Pancreas (tissue), 10 donors: ENCODE measurements at regions not wholly inside any gene's neighbourhood (a gene's known extent, or its start where the extent isn't known, plus 50 kb on each side); places are given as distances from the start of the nearest gene placed in this dataset.

Source experiments
- ATAC-seq, 4 donors: fragments of 200-7000 bp; cut with Tn5 transposase; one replicate each; pipeline versions ENCODE4 v1.8.0 to v1.9.1; 2020; ENCODE audit warnings: mild to moderate bottlenecking in 4 of 4, moderate library complexity in 4 of 4
- DNase-seq, 6 donors: peaks; one replicate each; pipeline ENCODE4 v3.0.0-alpha.2; 2020
- FAIRE-seq: peaks from 2 replicates; lab custom pipeline; 2012; peaks lifted over from hg19 to GRCh38; lab: Jason Lieb, UNC
- H3K27ac ChIP-seq, 4 donors: fragments of 200-600 bp; sonication (generic); 1 replicate in 3 of 4; 2 replicates in 1 of 4; pipeline versions ENCODE4 v1.5.0 to v1.8.0; 2020
- H3K27me3 ChIP-seq, 4 donors: fragments of 200-600 bp; one replicate each; pipeline ENCODE4 v1.8.0; 2021
- H3K36me3 ChIP-seq, 3 donors: fragments of 200-600 bp; sonication (generic) in 1 of 3; one replicate each; pipeline versions ENCODE4 v1.5.0 to v1.8.0; 2020 to 2021
- H3K4me1 ChIP-seq, 3 donors: fragments of 200-600 bp; one replicate each; pipeline ENCODE4 v1.8.0; 2021
- H3K4me3 ChIP-seq, 4 donors: fragments of 200-600 bp; sonication (generic) in 2 of 4; one replicate each; pipeline versions ENCODE4 v1.5.0 to v1.8.0; 2020 to 2021
- H3K9me3 ChIP-seq, 4 donors: fragments of 200-600 bp; one replicate each; pipeline ENCODE4 v1.8.0; 2021
- CTCF ChIP-seq, 4 donors: fragments of 200-600 bp; sonication (generic) in 3 of 4; IDR thresholded peaks; one replicate each; pipeline versions ENCODE4 v1.5.0 to v1.8.0; 2021; ENCODE audit warnings: antibody characterized with exemption in 4 of 4
- WGBS, 2 donors: extraction: QIAGEN DNeasy Blood & Tissue Kit; methylation state at CpG; one replicate each; pipeline ENCODE4 v1.1.7; 2013; 5-methylcytosine and 5-hydroxymethylcytosine counted together
- intact Hi-C, 3 donors: fragments of 100-400 bp; cut with DNase I; formaldehyde crosslinking; loops; one replicate each; pipeline versions ENCODE4 v1.11.1 to v1.14.2; 2022
- donor health status: healthy with polysubstance abuse.
- donor health status: DM: no; HTN: no; CAD: no; lungs with moderate emphysema.
- donor health status: DM: no; HTN: no; CAD: no.
- donor health status: control.
- donor health status: control.
- donor health status: Bipolar disorder and iron deficiency.
- donor health status: DM: yes; HTN: yes; CAD: no.
- donor health status: DM: no; HTN: no; CAD: no.
- donor health status: DM: no; HTN: no; CAD: no.
- donor health status: DM: yes; HTN: yes; CAD: no.

GRCh38 chr1:3963554-3963953 lies 63.5 kb upstream of the C1orf174 start:
- no peaks in the 10 kb centered on the region for H3K27me3 ChIP-seq
- ATAC-seq (no peak), FAIRE-seq (no peak), DNase-seq (no peak)
- H3K4me3 ChIP-seq, result no peak overlapping the region
- TF ChIP-seq CTCF (IDR thresholded peaks at IDR 0.05), result no peak
- WGBS, 2 donors, result 74 to 82% methylated on average over 9 of the region's 9 CpGs
- H3K27ac ChIP-seq, result no peak overlapping the region
- intact Hi-C loops, result no loop called here
- no peaks in the 10 kb centered on the region for H3K4me1 ChIP-seq
- no peaks in the 10 kb centered on the region for H3K9me3 ChIP-seq
- no peaks in the 10 kb centered on the region for H3K36me3 ChIP-seq

- intact Hi-C loops, result no loop called here
- Histone ChIP-seq H3K4me1 (no peaks in the 10 kb centered on the region), H3K9me3 (no peaks in the 10 kb centered on the region), H3K27ac (no peak overlapping the region), H3K27me3 (no peaks in the 10 kb centered on the region), H3K36me3 (no peaks in the 10 kb centered on the region), H3K4me3 (no peak overlapping the region)
- no peak for DNase-seq
- no peak for FAIRE-seq
- TF ChIP-seq CTCF (IDR thresholded peaks at IDR 0.05), result no peak
- 82 to 89% methylated on average over 6 of the region's 6 CpGs for WGBS, 2 donors
- ATAC-seq, result no peak
Measured at GRCh38 chr1:3965693-3966092, 65.6 kb upstream of the C1orf174 start.

DNA sequence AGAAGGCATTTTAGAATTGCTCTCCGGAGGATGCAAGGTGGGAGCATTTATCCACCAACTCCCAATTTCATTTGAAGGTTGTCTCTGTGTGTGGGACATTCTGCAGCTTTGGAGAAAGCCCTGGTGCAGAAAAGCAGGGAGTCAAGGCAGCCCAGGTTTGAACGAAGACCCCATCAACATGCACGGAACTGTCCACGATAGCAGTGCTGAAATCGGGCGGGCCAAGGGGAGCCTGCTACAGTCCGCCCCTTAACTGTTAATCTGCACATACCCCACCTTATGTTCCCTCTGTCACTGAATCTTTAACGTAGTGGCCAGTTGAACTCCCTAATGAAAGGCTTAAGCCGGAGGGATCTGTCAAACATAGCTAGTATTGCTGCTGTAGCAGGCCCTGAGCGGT lies 68.8 kb upstream of the C1orf174 start:
- no peaks in the 10 kb centered on the region for H3K36me3 ChIP-seq
- FAIRE-seq, result no peak
- H3K27me3 ChIP-seq, result no peaks in the 10 kb centered on the region
- H3K27ac ChIP-seq, result no peak overlapping the region
- intact Hi-C loops, result no loop called here
- no peak for DNase-seq
- 41 to 43% methylated on average over 10 of the region's 10 CpGs for WGBS, 2 donors
- no peak for TF ChIP-seq CTCF (IDR thresholded peaks at IDR 0.05)
- no peak overlapping the region for H3K4me3 ChIP-seq
- ATAC-seq, result no peak
- no peaks in the 10 kb centered on the region for H3K9me3 ChIP-seq
- no peaks in the 10 kb centered on the region for H3K4me1 ChIP-seq

DNA sequence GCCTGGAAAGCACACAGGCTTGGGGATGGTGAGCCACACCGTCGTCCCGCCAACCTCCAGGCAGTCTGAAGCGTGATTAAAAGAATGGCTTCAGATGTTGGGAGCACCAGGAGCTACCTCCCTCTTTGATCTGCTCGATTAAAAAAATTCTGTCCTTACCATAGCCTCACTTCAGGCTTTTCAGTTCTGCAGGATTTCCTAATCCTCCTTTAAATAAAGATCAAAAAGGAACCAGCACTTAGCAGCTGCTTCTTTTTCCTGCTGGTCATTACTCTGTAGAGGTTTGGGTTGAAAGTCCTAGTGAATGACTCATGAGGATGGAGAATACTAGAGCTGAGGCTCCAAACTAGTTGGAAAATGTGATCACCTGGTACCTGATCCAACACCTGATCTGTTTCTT lies 71.9 kb upstream of the C1orf174 start:
- no peak for DNase-seq
- no peak overlapping the region for H3K27ac ChIP-seq
- FAIRE-seq, result no peak
- WGBS, 2 donors, result 47 to 71% methylated on average over 5 of the region's 5 CpGs
- no peak overlapping the region for H3K4me3 ChIP-seq
- no peaks in the 10 kb centered on the region for H3K36me3 ChIP-seq
- TF ChIP-seq CTCF (IDR thresholded peaks at IDR 0.05), result no peak
- intact Hi-C loops, result no loop called here
- no peaks in the 10 kb centered on the region for H3K4me1 ChIP-seq
- no peaks in the 10 kb centered on the region for H3K27me3 ChIP-seq
- H3K9me3 ChIP-seq, result no peaks in the 10 kb centered on the region
- no peak for ATAC-seq

DNA sequence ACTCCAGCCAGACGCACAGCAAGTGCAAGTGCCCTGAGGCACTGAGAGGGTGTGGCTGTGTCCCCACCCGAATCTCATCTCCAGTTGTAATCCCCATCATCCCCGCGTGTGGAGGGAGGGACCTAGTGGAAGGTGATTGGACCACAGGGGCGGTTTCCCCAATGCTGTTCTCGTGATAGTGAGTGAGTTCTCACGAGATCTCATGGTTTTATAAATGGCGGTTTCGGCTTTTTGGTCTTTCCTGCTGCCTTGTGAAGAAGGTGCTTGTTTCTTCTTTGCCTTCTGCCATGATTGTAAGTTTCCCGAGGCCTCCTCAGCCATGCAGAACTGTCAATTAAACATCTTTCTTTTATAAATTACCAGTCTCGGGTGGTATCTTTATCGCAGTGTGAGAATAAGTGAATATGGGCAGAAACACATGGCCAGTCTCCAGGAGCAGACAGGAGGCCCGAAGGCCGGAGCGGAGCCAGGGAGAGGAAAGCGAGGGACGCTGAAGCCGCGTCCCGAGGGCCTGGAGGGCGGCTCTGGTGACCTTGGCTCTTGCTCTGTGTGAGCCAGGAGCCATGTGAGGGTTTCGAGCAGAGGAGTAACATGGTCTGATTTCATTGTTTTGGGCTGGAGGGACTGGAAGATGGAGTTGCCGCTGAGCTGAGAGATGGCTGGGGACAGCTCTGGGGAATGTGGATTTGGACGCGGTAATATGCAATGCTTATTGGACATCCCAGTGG lies 76.0 kb upstream of the C1orf174 start:
- WGBS, 2 donors, result 63 to 75% methylated on average over 25 of the region's 25 CpGs
- no peak overlapping the region for H3K27ac ChIP-seq
- DNase-seq, result no peak
- H3K9me3 ChIP-seq, result no peaks in the 10 kb centered on the region
- intact Hi-C loops, result no loop called here
- no peaks in the 10 kb centered on the region for H3K27me3 ChIP-seq
- no peak for ATAC-seq
- no peaks in the 10 kb centered on the region for H3K36me3 ChIP-seq
- no peak for FAIRE-seq
- TF ChIP-seq CTCF (IDR thresholded peaks at IDR 0.05), result no peak
- no peaks in the 10 kb centered on the region for H3K4me1 ChIP-seq
- H3K4me3 ChIP-seq, result no peak overlapping the region
